BJ (cell line): ENCODE measurements at regions not wholly inside any gene's neighbourhood (a gene's known extent, or its start where the extent isn't known, plus 50 kb on each side); places are given as distances from the start of the nearest gene placed in this dataset.

Experiments used
- CTCF ChIA-PET: fragments of 350-600 bp; formaldehyde crosslinking; extraction: SDS; loops from one replicate; lab custom pipeline; 2021; ENCODE audit warnings: antibody characterized with exemption, inconsistent platforms; lab: Yijun Ruan, JAX
- POLR2A ChIA-PET: fragments of 300-600 bp; sonication (Branson Sonifier 250); formaldehyde crosslinking; extraction: SDS; loops from one replicate; lab custom pipeline; 2021; ENCODE audit warnings: antibody characterized with exemption; lab: Charles Lee
- DNase-seq: peaks from one replicate; pipeline ENCODE4 v3.0.0-alpha.2; 2011; ENCODE audit warnings: low read depth
- H3K27me3 ChIP-seq: 2 replicates; pipeline ENCODE4 v1.6.0; 2011; ENCODE audit warnings: low read length; ENCODE audit not compliant: control insufficient read depth, insufficient read depth
- H3K36me3 ChIP-seq: 2 replicates; pipeline ENCODE4 v1.5.1; 2011; ENCODE audit warnings: low read length; ENCODE audit not compliant: control insufficient read depth, insufficient read depth
- H3K4me3 ChIP-seq: 2 replicates; pipeline ENCODE4 v1.5.1; 2011; ENCODE audit warnings: low read depth, mild to moderate bottlenecking, control low read depth, low read length
- TF ChIP-seq, protein P1 (sequence below): IDR thresholded peaks from 2 replicates; pipeline ENCODE4 v1.5.1; 2011; ENCODE audit warnings: low read depth, mild to moderate bottlenecking, control low read depth, inconsistent platforms, low read length, moderate library complexity; ENCODE audit not compliant: insufficient read depth

DNA sequence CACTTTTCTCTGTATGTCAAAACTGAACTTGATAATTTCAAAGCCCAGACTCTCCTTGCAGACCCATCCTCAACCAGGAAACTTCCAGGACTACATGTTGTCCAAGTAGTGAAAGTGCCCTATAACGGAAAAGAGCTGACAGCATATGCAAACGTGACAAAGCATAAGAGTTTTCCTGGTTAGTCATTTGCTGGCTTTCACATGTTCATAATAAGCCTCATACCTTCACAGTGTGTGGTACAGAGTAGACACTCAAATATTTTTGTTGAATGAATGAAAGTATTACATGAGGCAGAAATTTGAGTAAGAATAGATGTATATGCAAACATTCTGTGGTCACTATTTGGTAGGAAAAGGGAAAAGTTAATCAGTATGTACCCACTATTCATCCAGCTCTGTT is 473.3 kb downstream of the MRPL39 start:
- no peak for DNase-seq
- POLR2A ChIA-PET = no interaction called here
- TF ChIP-seq, protein P1, sequence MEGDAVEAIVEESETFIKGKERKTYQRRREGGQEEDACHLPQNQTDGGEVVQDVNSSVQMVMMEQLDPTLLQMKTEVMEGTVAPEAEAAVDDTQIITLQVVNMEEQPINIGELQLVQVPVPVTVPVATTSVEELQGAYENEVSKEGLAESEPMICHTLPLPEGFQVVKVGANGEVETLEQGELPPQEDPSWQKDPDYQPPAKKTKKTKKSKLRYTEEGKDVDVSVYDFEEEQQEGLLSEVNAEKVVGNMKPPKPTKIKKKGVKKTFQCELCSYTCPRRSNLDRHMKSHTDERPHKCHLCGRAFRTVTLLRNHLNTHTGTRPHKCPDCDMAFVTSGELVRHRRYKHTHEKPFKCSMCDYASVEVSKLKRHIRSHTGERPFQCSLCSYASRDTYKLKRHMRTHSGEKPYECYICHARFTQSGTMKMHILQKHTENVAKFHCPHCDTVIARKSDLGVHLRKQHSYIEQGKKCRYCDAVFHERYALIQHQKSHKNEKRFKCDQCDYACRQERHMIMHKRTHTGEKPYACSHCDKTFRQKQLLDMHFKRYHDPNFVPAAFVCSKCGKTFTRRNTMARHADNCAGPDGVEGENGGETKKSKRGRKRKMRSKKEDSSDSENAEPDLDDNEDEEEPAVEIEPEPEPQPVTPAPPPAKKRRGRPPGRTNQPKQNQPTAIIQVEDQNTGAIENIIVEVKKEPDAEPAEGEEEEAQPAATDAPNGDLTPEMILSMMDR = no peak
- CTCF ChIA-PET = no interaction called here
- no peaks in the 10 kb centered on the region for H3K27me3 ChIP-seq
- no peaks in the 10 kb centered on the region for H3K36me3 ChIP-seq
- no peak overlapping the region for H3K4me3 ChIP-seq

DNA sequence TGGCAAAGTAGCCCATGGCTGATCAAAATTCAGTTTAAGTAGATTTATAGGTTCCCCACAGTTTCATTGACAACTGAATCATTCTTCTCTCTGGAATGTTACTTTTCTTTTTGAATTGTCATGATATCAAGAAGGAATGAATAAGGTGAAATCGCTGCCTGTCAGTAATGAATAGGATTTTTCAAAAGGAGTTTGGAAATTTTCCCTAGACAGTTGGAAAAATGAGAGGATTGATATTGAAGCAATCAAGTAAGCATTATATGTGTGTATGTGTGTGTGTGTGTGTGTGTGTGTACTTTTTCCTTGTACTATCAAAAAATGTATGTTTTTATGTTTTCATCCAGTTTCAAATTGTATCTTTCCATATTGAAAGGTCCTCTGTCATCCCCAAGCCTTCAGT is 479.5 kb downstream of the MRPL39 start:
- H3K4me3 ChIP-seq = no peak overlapping the region
- TF ChIP-seq, protein P1 = no peak
- no peak for DNase-seq
- ChIA-PET POLR2A (no interaction called here), CTCF (no interaction called here)
- no peaks in the 10 kb centered on the region for H3K27me3 ChIP-seq
- H3K36me3 ChIP-seq = no peaks in the 10 kb centered on the region

DNA sequence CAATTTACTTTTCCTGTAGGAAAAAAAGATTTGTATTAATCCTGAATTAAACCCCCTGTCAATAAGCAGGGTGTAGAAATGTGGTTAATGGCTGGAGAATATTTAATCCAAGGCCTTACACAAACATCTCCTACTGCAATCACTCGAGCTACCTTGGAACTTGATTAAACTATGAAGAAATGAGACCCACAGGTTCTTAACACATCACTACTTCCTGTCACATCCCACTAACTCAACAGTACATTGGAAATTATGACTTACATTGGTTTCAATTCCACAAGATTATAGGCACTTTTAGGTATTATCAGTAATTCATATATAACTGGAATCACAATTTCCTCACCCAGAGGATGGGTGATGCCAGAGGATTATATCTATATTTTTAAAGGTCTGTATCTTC is 480.3 kb downstream of the MRPL39 start:
- no peaks in the 10 kb centered on the region for H3K27me3 ChIP-seq
- ChIA-PET CTCF (no interaction called here), POLR2A (no interaction called here)
- no peaks in the 10 kb centered on the region for H3K36me3 ChIP-seq
- TF ChIP-seq, protein P1 = no peak
- DNase-seq = no peak
- no peak overlapping the region for H3K4me3 ChIP-seq

DNA sequence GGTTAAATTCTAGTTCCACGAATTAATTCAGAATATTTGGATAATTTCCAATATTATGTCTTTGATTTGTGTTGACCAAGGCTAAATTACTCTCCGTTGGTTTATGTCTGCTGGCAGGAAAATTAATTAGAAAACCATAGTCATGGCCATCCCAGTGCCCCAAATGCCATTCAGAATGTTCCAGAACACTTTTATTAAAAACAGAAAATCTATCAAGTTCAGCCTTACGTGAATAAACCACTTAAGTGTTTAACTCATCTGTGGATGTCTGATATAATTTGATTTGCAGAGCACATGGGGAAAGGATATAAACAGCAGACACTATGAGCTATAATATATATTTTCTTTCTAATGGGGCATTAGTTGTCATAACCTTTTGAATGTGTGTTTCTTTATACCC is 480.7 kb downstream of the MRPL39 start:
- H3K27me3 ChIP-seq = no peaks in the 10 kb centered on the region
- H3K36me3 ChIP-seq = no peaks in the 10 kb centered on the region
- CTCF ChIA-PET = no interaction called here
- DNase-seq = no peak
- TF ChIP-seq, protein P1 = no peak
- H3K4me3 ChIP-seq = no peak overlapping the region
- POLR2A ChIA-PET = no interaction called here

DNA sequence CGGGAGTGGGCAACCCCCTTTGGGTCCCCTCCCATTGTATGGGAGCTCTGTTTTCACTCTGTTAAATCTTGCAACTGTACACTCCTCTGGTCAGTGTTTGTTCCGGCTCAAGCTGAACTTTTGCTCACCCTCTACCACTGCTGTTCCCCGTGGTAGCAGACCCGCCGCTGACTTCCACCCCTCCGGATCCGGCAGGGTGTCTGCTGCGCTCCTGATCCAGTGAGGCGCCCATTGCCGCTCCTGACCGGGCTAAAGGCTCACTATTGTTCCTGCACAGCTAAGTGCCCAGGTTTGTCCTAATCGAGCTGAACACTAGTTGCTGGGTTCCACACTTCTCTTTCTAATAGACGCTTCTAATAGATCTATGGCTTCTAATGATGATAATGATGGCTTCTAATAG is 488.6 kb downstream of the MRPL39 start:
- POLR2A ChIA-PET = no interaction called here
- H3K27me3 ChIP-seq = no peaks in the 10 kb centered on the region
- CTCF ChIA-PET = no interaction called here
- TF ChIP-seq, protein P1 = no peak
- DNase-seq = no peak
- no peaks in the 10 kb centered on the region for H3K36me3 ChIP-seq
- H3K4me3 ChIP-seq = no peak overlapping the region
